Osteocyte (in vitro differentiated cells): ENCODE measurements at regions not wholly inside any gene's neighbourhood (a gene's known extent, or its start where the extent isn't known, plus 50 kb on each side); places are given as distances from the start of the nearest gene placed in this dataset.

Source experiments
- DNase-seq: peaks from one replicate; pipeline ENCODE4 v3.0.0; 2021; ENCODE audit warnings: mixed read lengths; ENCODE audit not compliant: unreplicated experiment; ENCODE audit errors: extremely low spot score
- H3K27ac Mint-ChIP-seq: one replicate; pipeline ENCODE4 v1.8.0; 2021; ENCODE audit warnings: mild to moderate bottlenecking, mixed read lengths; ENCODE audit not compliant: unreplicated experiment
- H3K27me3 Mint-ChIP-seq: one replicate; pipeline ENCODE4 v1.8.0; 2021; ENCODE audit warnings: mixed read lengths; ENCODE audit not compliant: unreplicated experiment
- H3K36me3 Mint-ChIP-seq: one replicate; pipeline ENCODE4 v1.8.0; 2021; ENCODE audit warnings: mixed read lengths; ENCODE audit not compliant: unreplicated experiment
- H3K4me1 Mint-ChIP-seq: one replicate; pipeline ENCODE4 v1.8.0; 2021; ENCODE audit warnings: mixed read lengths; ENCODE audit not compliant: unreplicated experiment
- H3K4me3 Mint-ChIP-seq: one replicate; pipeline ENCODE4 v1.8.0; 2021; ENCODE audit warnings: mild to moderate bottlenecking, moderate library complexity, mixed read lengths; ENCODE audit not compliant: unreplicated experiment
- H3K9me3 Mint-ChIP-seq: one replicate; pipeline ENCODE4 v1.8.0; 2021; ENCODE audit warnings: mixed read lengths; ENCODE audit not compliant: unreplicated experiment
- TF ChIP-seq, protein P1 (sequence below): fragments of 200-600 bp; sonication (generic); IDR thresholded peaks from 2 replicates; pipeline ENCODE4 v1.5.0; 2021; ENCODE audit warnings: antibody characterized with exemption, mild to moderate bottlenecking, moderate library complexity

DNA sequence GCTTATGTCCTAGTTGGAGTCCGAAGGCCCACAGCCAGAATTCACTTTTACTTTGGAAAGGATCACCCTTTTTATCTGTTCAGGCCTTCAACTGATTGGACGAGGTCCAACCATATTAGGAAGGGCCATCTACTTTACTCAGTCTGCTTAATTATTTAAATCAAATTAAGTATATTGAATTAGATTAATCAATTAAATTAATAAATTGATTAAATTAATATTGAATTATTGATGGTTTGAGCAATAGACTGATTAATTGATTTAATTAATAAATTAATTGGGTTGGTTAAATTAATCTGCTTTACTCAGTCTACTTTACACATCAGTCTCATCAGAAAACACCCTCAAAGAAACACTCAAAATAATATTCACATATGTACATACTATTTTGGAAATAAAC is 816.9 kb upstream of the POT1 start:
- Mint-ChIP-seq H3K4me1 (no peaks in the 10 kb centered on the region), H3K36me3 (no peaks in the 10 kb centered on the region), H3K9me3 (peaks cover 8% of the 10 kb centered on the region), H3K27ac (no peak overlapping the region), H3K27me3 (no peaks in the 10 kb centered on the region), H3K4me3 (no peak overlapping the region)
- TF ChIP-seq, protein P1, sequence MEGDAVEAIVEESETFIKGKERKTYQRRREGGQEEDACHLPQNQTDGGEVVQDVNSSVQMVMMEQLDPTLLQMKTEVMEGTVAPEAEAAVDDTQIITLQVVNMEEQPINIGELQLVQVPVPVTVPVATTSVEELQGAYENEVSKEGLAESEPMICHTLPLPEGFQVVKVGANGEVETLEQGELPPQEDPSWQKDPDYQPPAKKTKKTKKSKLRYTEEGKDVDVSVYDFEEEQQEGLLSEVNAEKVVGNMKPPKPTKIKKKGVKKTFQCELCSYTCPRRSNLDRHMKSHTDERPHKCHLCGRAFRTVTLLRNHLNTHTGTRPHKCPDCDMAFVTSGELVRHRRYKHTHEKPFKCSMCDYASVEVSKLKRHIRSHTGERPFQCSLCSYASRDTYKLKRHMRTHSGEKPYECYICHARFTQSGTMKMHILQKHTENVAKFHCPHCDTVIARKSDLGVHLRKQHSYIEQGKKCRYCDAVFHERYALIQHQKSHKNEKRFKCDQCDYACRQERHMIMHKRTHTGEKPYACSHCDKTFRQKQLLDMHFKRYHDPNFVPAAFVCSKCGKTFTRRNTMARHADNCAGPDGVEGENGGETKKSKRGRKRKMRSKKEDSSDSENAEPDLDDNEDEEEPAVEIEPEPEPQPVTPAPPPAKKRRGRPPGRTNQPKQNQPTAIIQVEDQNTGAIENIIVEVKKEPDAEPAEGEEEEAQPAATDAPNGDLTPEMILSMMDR: no peak
- no peak for DNase-seq

DNA sequence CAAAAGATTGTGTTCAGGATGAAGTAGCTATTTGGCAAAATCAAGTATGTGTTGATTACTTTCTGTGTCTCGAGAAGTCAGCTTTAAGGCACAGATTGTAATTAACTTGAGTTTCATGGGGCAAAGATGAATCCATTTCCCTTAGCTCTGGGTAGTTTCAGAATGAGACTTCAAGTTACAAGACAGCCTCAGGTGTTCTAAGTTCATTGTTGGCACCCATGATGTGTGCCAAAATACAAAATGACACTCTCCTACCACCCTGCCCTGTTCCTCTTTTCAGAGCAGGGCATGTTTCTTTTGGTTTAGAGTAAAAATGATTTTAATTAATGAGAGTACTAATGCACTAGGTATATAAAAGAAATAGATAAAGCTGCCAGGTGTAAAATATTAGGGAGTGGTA is 797.6 kb upstream of the POT1 start:
- H3K4me1 Mint-ChIP-seq: peaks cover 6% of the 10 kb centered on the region
- no peak overlapping the region for H3K4me3 Mint-ChIP-seq
- H3K27me3 Mint-ChIP-seq: peaks cover 5% of the 10 kb centered on the region
- TF ChIP-seq, protein P1: no peak
- H3K9me3 Mint-ChIP-seq: no peaks in the 10 kb centered on the region
- H3K27ac Mint-ChIP-seq: no peak overlapping the region
- DNase-seq: no peak
- no peaks in the 10 kb centered on the region for H3K36me3 Mint-ChIP-seq

DNA sequence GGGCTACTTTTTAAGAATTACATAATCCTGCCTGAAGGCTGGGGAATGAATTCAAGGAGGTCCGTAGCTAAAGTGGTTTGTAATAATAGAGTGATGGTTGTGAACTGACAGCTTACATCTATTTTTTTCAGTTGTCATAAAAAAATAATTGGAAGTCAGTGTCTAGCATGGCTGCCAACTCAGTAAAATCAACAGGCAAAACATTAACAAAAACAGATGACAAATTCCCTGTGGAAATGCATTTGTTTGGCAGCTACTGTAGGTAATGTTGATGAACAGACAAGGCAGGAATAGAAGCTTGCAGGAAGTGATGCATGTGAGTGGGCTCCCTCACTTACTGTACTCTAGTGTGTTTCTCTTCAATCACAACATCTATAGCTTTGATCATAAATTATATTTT is 766.0 kb upstream of the POT1 start:
- Mint-ChIP-seq H3K27me3 (no peaks in the 10 kb centered on the region), H3K4me3 (no peak overlapping the region), H3K9me3 (peaks cover 3% of the 10 kb centered on the region), H3K36me3 (no peaks in the 10 kb centered on the region), H3K27ac (no peak overlapping the region), H3K4me1 (no peaks in the 10 kb centered on the region)
- TF ChIP-seq, protein P1: no peak
- no peak for DNase-seq

DNA sequence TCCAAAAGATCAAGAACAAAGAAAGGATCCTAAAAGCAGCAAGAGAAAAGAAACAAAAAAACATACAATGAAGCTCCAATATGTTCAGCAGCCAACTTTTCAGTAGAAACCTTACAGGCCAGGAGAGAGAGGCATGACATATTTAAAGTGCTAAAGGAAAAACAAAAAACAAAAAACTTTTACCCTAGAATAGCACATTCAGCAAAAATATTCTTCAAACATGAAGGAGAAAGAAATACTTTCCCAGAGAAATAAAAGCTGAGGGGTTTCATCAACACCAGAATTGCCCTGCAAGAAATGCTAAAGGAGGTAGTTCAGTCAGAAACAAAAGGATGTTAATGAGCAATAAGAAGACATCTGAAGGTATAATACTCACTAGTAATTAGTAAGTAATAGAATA is 753.5 kb upstream of the POT1 start:
- Mint-ChIP-seq H3K4me3 (no peak overlapping the region), H3K4me1 (no peaks in the 10 kb centered on the region), H3K36me3 (no peaks in the 10 kb centered on the region), H3K27me3 (no peaks in the 10 kb centered on the region), H3K9me3 (no peaks in the 10 kb centered on the region), H3K27ac (no peak overlapping the region)
- TF ChIP-seq, protein P1: no peak
- DNase-seq: no peak

DNA sequence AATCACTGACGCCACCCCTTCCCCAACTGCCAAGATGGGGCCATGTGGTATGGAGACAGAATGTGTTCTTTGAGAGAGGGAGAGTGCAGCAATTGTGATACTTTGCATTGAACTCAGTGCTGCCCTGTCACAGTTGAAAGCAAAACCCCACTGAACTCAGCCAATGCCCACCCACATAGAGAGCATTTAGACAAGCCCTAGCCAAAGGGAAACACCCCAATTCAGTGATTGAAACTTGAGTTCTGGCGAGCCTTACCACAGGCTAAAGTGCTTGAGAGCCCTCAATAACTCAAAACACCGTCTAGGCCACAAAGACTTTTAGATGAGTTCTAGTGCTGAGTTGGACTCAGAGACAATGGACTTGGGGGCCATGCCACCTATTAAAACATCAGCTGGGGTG is 751.9 kb upstream of the POT1 start:
- no peak overlapping the region for H3K4me3 Mint-ChIP-seq
- H3K27me3 Mint-ChIP-seq: no peaks in the 10 kb centered on the region
- no peaks in the 10 kb centered on the region for H3K4me1 Mint-ChIP-seq
- no peak for DNase-seq
- TF ChIP-seq, protein P1: no peak
- H3K27ac Mint-ChIP-seq: no peak overlapping the region
- H3K9me3 Mint-ChIP-seq: no peaks in the 10 kb centered on the region
- no peaks in the 10 kb centered on the region for H3K36me3 Mint-ChIP-seq
